ENCODE measurements at regions not wholly inside any gene's neighbourhood (a gene's known extent, or its start where the extent isn't known, plus 50 kb on each side); places are given as distances from the start of the nearest gene placed in this dataset.

GRCh38 chr7:441684-442421 lies 77.8 kb downstream of the PDGFA start:
- DNase-seq = peak in 1 of 3 experiments; percentile 28

GRCh38 chr7:442457-442856 lies 77.2 kb downstream of the PDGFA start:
- no peak for DNase-seq

- DNase-seq = no peak
These were observed 76.3 kb downstream of the PDGFA start for GRCh38 chr7:443279-443833.

- no peak for DNase-seq
These were observed 75.0 kb downstream of the PDGFA start for GRCh38 chr7:444606-445005.

GRCh38 chr7:445020-445419 lies 74.6 kb downstream of the PDGFA start:
- DNase-seq = no peak

GRCh38 chr7:445563-446288 lies 73.9 kb downstream of the PDGFA start:
- DNase-seq = no peak

- no peak for DNase-seq
These were observed 73.2 kb downstream of the PDGFA start for GRCh38 chr7:446289-446935.

All from NCI-H1417 (cell line).